IPS-NIHi7 (cell line): ENCODE measurements at regions not wholly inside any gene's neighbourhood (a gene's known extent, or its start where the extent isn't known, plus 50 kb on each side); places are given as distances from the start of the nearest gene placed in this dataset.
A peak's percentile ranks its signal among the peaks of the same experiment; 100 is the strongest.
"Not testable (repeated sequence)": the region's sequence is repeated elsewhere in the genome, so short reads cannot be mapped to it uniquely, and the experiment has no call there.

ENCODE experiments used
- DNase-seq: peaks from one replicate; pipeline ENCODE4 v3.0.0; 2012; ENCODE audit warnings: mixed read lengths; ENCODE audit errors: extremely low spot score

GRCh38 chr9:42656789-42657188 is 473.3 kb downstream of the SPATA31A6 start:
- not testable (repeated sequence) for DNase-seq

- DNase-seq, result not testable (repeated sequence)
Observed at GRCh38 chr9:42657496-42657895, 474.0 kb downstream of the SPATA31A6 start.

DNA sequence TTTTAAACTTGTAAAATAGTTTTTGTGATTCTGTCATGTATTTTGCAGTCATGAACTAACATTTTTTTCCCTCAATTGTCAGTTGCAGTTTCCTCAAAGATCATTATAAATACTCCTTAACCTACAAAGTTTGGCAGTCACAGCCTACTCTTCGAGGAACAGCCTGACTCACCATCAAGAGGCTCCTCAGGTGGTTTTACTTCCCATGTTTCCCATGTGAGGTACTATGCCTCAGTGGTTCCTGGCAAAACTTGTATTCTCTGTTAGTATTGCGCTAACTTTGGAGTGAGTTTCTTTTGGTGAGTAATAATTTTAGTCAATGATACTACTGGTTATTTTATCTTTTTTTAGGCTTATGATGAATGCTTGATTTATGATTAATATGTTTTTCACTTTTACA is 513.7 kb downstream of the SPATA31A6 start:
- not testable (repeated sequence) for DNase-seq

DNA sequence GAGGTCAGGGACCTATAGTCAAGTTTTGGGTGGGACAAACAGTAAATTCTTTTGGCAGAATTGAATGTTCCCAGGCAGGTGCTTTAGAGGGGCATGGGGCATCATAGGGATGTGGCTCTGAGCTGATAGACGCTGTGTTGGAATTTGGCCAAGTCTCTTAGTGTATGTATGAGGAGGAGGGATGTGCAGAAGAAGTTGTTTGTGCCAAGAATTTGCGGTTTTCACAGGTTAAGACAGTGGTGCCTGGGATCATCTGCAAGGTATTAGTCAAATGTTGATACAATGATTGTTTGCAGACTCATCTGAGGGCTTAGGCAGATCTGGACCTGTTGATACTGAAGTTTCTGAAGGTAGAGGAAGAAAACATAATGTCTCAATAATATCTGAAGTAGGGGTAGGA is 519.4 kb downstream of the SPATA31A6 start:
- DNase-seq, result not testable (repeated sequence)

GRCh38 chr9:42724841-42725835 is 541.7 kb downstream of the SPATA31A6 start:
- DNase-seq, result not testable (repeated sequence)

DNA sequence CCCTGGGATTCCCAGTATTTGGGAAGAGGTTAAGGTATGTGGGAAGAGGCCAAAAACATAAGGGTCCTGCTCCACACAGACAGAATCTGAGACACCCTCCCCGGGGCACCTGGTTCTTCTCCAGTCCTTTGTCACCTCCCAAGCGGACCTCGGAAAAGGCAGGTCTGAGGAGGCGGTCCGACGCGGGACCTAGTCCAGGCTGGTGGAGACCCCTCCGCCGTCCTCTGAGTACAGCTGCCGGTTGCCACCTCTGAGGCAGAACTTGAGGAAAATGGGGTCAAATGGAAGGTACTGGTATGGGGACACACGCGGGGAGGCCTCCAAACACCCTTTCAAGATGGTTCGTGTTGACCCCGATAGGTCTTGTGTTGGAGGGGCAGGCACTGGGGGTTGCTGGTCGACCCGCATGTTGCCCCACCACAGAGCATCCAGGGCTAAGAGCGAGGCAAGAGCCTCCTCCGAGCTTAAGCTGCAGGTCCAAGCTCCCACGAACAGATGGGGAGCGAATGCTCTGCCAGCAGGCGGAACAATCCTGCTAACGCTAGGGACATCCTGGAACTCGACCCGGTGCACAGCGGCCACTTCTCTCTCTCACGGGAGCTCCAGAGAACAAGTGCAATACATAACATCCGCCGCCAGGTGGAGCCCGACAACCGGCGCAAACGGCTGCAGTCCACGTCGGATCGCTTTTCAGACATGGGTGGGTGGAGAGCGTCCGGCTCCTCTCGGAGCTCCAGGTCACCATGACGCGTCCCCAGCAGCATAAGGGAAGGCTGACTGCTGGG is 559.8 kb downstream of the SPATA31A6 start:
- peak; percentile 79 for DNase-seq

DNA sequence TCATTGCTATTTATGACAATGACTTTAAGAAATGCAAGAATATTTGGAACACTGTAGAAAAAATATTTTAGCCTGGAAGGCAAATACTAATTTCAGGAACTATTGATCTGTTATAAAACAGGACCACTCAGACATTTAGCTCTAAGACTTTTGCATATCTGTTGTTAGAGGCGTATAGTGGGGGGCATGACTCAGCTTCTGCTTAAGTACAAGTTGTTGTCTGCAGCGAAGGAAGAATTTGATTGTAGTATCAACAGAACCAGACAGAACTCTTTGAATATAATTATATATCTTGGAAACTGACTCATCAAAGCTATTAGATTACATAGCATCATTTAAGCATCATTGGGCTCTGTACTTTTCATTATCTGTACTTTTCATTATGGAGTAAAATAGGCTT is 573.8 kb downstream of the SPATA31A6 start:
- not testable (repeated sequence) for DNase-seq

DNA sequence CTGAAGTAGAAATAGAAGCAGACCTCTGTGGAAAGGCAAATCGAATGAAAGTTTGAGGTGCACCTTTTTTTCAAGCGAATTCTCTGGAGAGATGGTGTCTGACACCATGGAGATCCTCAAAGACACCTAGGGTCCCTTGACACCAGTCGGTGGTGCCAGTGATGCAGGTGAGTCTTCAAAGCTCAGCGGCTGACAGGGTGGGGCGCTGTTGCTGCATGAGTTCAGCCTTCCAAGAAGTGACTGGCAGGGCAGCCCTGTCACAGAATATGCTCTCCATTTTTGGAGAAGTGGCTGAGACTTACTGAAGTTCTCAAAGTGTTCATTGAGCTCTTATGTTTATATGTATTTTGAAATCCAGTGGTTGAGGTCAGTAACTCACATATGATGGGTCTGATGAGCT is 575.9 kb downstream of the SPATA31A6 start:
- not testable (repeated sequence) for DNase-seq

GRCh38 chr9:42782201-42782600 is 598.7 kb downstream of the SPATA31A6 start:
- DNase-seq, result not testable (repeated sequence)

GRCh38 chr9:42792725-42793124 is 609.3 kb downstream of the SPATA31A6 start:
- DNase-seq, result not testable (repeated sequence)

GRCh38 chr9:42798571-42798970 is 615.1 kb downstream of the SPATA31A6 start:
- not testable (repeated sequence) for DNase-seq

- DNase-seq, result not testable (repeated sequence)
Observed at GRCh38 chr9:42802716-42803115, 619.3 kb downstream of the SPATA31A6 start.

DNA sequence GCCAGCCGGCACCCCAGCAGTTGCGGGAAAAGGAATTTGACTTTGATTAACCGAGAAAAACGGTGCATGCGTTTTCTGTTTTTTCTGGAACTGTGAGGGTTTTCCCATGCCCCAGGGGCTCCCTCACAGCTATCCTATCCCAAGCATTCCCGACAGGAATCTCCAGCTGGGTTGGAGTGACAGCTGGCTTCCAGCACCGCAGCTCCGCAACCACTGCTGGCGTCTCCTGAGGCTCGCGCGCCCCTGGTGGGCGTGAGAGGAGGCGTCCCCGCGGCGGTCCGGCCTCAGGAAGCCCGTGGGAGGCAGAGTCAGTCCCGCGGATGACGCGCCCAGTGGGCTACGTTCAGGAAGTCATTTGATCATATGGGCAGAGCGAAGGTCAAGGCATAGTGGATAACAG is 623.2 kb downstream of the SPATA31A6 start:
- DNase-seq, result not testable (repeated sequence)

DNA sequence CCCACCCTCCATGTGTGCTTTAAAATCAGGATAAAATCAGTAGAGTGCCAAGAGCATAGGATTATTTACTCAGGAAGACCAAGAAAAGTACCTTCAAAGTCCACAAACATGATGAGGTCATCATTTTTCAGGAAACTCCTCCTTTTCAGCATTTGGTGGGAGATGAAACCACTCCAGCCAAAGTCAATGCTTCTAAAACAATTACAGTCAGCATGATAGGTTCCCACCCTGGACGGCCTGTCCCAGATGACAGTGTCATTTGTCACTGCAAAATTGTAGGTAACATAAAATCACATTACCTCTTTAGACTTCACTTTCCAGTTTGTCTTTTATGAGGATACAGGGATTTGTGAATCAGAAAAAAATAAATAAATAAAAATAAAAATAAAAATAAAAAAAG is 638.0 kb downstream of the SPATA31A6 start:
- not testable (repeated sequence) for DNase-seq

GRCh38 chr9:42848156-42848555 is 664.7 kb downstream of the SPATA31A6 start:
- DNase-seq, result not testable (repeated sequence)

DNA sequence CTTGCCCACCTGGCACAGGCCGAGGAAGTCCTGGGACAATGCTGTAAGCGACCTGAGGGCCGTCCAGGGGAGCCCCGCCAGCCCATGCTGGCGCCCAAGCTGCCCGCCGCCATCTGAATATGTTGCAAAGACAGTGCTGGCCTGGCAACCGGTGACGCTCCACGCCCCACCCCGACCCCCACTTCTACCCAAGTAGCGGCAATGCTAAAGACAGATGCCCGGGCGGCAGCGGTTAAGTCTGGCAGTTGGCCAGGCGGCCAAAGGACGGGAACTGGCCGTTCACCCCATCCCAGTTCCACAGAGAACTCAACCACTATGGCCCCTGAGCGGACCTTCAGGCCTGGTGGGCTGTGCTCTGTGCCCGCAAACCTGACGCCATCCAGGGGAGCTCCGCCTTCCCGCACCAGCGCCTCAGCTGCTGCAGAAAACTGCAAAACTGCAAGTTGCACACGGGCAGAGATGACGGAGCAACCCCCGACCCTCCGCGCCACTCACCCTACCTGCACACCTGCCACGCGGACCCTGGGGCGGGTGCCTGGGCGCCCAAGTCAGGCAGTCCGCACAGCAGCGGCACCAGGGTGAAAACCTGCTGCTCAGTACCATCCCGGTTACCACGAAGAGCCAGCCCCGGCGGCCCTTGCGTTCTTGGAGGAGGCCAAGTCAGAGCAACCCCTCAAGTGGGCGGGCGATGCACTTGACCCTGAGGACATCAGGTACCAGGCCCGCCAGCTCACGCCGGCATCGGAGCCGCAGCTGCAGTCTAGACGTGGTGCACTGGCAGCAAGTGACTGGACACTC is 667.6 kb downstream of the SPATA31A6 start:
- DNase-seq, result not testable (repeated sequence)

DNA sequence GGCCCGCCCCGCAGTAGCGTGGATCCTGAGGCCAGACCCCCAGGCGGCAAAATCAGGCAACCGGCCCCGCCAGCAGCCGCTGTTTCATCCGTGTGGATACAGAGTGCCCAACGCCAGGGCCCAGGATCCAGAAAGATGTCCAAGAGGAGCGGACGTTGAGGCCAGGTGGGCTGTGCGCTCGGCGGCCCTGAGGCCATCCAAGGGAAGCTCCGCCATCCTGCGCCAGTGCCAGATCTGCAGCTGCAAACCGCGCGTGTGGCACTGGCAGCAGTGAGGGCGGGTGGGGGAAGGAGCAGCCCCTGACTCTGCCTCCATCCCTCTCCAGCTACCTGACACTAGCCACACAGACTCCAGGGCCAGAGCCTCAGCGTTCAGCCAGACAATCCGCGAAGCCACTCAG is 668.2 kb downstream of the SPATA31A6 start:
- not testable (repeated sequence) for DNase-seq

GRCh38 chr9:42852133-42852930 is 668.9 kb downstream of the SPATA31A6 start:
- peak; percentile 8 for DNase-seq

DNA sequence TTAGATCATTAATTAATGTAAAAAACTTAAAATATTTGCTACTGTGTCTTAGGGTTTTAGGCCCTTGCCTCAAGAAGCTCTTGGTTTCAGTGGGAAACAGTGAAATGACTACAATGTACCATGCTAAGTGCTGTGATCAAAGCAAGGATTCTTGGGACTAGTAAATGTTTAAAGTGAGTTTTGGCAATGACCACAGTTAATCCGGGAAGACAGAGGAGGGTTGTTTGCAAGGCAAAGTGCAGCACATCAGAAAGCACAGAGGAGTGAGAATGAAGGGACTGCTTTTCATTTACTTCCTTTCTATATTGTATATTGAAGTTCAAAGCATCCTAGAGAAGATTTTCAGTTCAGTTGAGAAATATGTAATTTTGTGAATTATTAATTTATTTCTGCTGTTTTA is 676.7 kb downstream of the SPATA31A6 start:
- DNase-seq, result not testable (repeated sequence)

DNA sequence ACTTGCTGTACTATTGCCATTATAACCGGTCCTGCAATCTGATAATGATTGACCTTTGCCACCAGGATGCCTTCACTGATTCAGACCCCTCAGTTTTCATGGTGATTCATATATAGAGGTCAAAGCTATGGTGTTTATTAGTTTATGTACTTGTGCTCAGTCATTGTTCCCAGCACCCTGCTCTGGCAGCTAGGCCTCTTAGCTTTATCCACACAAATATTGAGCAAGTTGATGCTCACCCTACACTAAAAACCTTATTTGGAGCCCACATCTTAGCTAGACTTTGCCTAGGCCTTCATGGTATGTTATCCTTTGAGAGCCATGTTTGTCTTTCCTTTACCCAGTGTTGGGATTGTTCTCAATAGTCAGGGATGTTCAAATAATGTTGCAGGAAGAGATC is 679.0 kb downstream of the SPATA31A6 start:
- not testable (repeated sequence) for DNase-seq
